ENCODE measurements at regions not wholly inside any gene's neighbourhood (a gene's known extent, or its start where the extent isn't known, plus 50 kb on each side); places are given as distances from the start of the nearest gene placed in this dataset.

DNA sequence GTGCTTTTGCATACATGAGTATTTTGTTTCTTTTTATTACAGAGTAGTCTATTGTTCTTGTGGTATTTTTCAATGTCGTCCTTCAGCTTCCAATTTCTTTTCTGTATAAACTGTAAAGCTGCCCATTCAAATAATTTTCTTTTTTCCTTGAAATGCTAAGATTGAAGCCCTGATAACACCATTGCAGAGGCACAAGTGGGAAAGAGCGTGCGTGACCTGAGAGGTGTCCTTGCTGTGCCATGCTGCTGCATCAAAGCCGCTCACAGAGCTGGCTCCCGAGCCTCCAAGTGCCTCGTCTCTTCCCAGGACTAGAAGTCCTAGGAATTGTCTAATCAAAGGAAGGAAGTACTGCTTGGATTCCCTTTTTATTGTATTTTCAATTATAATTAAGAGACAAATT, 101.9 kb upstream of the PFN2 start:
- TF ChIP-seq SIN3A (IDR thresholded peaks at IDR 0.05; ENCODE audit: borderline replicate concordance, insufficient read depth, low read length) (no peak), POLR2AphosphoS5 (IDR thresholded peaks at IDR 0.05; ENCODE audit: low read depth, low read length) (no peak), TAF1 (IDR thresholded peaks at IDR 0.05; ENCODE audit: borderline replicate concordance, insufficient read depth, low read length) (no peak), FOXP2 (optimal IDR thresholded peaks at IDR 0.05; ENCODE audit: borderline replicate concordance, extremely low read depth, extremely low read length, insufficient read depth) (no peak)
- TF ChIP-seq, protein P1, sequence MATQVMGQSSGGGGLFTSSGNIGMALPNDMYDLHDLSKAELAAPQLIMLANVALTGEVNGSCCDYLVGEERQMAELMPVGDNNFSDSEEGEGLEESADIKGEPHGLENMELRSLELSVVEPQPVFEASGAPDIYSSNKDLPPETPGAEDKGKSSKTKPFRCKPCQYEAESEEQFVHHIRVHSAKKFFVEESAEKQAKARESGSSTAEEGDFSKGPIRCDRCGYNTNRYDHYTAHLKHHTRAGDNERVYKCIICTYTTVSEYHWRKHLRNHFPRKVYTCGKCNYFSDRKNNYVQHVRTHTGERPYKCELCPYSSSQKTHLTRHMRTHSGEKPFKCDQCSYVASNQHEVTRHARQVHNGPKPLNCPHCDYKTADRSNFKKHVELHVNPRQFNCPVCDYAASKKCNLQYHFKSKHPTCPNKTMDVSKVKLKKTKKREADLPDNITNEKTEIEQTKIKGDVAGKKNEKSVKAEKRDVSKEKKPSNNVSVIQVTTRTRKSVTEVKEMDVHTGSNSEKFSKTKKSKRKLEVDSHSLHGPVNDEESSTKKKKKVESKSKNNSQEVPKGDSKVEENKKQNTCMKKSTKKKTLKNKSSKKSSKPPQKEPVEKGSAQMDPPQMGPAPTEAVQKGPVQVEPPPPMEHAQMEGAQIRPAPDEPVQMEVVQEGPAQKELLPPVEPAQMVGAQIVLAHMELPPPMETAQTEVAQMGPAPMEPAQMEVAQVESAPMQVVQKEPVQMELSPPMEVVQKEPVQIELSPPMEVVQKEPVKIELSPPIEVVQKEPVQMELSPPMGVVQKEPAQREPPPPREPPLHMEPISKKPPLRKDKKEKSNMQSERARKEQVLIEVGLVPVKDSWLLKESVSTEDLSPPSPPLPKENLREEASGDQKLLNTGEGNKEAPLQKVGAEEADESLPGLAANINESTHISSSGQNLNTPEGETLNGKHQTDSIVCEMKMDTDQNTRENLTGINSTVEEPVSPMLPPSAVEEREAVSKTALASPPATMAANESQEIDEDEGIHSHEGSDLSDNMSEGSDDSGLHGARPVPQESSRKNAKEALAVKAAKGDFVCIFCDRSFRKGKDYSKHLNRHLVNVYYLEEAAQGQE (IDR thresholded peaks at IDR 0.05; ENCODE audit: insufficient read depth in 1 of 2, low read depth in 2 of 2, low read length in 2 of 2) = no peak

DNA sequence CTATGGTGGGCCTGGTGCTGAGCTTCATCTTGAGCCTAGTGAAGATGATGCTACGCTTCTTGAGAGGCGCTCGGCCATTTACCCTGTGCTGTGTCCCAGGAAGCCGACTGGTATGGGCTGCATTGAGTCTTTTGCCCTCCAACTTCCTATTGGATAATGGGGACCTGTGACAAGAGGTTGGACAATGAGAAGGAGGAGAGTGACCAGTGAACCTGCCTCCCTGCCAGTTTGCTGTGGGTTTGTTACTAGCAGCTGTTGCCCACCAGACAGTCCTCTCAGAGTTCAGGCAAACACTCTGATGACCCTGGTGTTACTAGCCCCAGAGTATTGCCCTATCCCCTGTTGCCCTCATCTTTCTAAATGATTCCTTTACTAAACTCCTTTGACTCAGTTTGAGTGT, 99.6 kb upstream of the PFN2 start:
- TF ChIP-seq FOXP2 (optimal IDR thresholded peaks at IDR 0.05; ENCODE audit: borderline replicate concordance, extremely low read depth, extremely low read length, insufficient read depth) = no peak

DNA sequence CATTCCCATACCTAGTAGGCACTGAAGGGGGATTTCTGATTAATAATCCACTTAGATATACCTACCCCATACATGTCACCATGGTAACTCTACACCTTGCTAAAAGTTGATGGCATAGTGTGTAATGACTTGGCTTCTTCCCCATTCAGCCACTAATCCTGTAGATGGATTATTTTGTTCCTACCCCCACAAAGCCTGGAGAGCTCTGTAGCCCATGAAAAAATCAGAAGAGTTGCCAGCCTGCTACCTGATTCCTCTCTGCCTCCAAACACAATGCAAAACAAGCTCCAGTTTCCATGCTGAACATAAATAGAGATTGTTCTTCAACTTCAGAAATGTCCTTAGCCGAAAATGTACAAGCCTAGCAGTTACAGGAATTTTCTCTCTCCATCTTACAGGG, 98.9 kb upstream of the PFN2 start:
- TF ChIP-seq TAF1 (IDR thresholded peaks at IDR 0.05; ENCODE audit: borderline replicate concordance, insufficient read depth, low read length) = no peak
- no peak for TF ChIP-seq FOXP2 (optimal IDR thresholded peaks at IDR 0.05; ENCODE audit: borderline replicate concordance, extremely low read depth, extremely low read length, insufficient read depth)
- TF ChIP-seq, protein P1 (IDR thresholded peaks at IDR 0.05; ENCODE audit: insufficient read depth in 1 of 2, low read depth in 2 of 2, low read length in 2 of 2) = no peak
- TF ChIP-seq POLR2AphosphoS5 (IDR thresholded peaks at IDR 0.05; ENCODE audit: low read depth, low read length) = no peak
- no peak for TF ChIP-seq SIN3A (IDR thresholded peaks at IDR 0.05; ENCODE audit: borderline replicate concordance, insufficient read depth, low read length)

DNA sequence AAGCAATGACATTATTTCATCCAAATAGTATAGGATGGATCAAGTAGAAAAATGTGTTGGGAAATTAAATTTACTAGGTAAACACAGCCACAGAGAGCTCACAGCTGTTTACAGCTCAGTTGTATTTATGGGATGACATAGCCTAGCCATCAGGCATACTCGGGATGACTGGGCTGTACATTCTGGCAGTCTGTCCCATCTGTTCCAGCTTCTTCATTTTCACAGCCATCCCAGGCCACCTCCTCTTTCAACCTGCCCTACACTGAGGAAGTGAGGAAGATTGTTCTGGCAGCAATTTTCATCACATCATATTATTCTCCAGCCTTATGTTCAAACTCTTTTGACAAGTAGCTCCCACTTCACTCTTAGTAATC, 98.4 kb upstream of the PFN2 start:
- TF ChIP-seq, protein P1 (IDR thresholded peaks at IDR 0.05; ENCODE audit: insufficient read depth in 1 of 2, low read depth in 2 of 2, low read length in 2 of 2) = no peak
- TF ChIP-seq TAF1 (IDR thresholded peaks at IDR 0.05; ENCODE audit: borderline replicate concordance, insufficient read depth, low read length) (no peak), FOXP2 (optimal IDR thresholded peaks at IDR 0.05; ENCODE audit: borderline replicate concordance, extremely low read depth, extremely low read length, insufficient read depth) (no peak), SIN3A (IDR thresholded peaks at IDR 0.05; ENCODE audit: borderline replicate concordance, insufficient read depth, low read length) (no peak), POLR2AphosphoS5 (IDR thresholded peaks at IDR 0.05; ENCODE audit: low read depth, low read length) (no peak)

DNA sequence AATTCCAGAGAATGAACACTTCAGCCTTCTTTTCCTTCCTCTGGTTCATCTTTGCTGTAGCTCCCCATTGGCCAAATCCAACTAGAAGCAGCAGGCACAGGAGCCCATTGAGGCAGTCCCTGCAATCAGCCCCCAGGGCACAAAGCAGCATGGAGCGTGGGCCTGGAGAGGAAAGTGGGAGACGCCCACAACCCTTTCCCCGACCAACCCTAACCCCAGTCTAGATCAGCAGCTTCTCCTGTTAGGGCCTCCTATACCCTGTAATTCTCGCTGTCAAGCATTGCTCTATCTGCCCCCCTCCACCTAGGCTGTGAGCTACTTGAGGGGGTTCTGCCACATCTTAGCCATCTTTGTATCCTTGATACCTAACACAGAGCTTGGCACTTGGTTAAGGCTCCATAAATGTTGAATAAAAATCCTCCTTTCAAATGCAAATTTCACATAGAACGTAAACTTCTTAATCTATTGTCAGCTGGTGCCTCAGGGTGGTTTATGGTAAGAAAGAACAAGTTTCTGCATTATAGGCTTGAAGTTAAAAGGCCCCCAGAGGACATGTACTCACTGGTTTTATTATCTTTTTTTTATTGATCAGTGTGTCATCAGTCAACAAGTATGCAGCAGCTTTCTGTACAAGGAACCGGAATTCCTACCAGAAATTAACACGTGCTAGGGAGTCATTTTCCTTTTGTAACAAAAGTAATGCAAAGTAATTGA, 97.9 kb upstream of the PFN2 start:
- TF ChIP-seq SIN3A (IDR thresholded peaks at IDR 0.05; ENCODE audit: borderline replicate concordance, insufficient read depth, low read length) (no peak), TAF1 (IDR thresholded peaks at IDR 0.05; ENCODE audit: borderline replicate concordance, insufficient read depth, low read length) (no peak), FOXP2 (optimal IDR thresholded peaks at IDR 0.05; ENCODE audit: borderline replicate concordance, extremely low read depth, extremely low read length, insufficient read depth) (no peak), POLR2AphosphoS5 (IDR thresholded peaks at IDR 0.05; ENCODE audit: low read depth, low read length) (no peak)
- TF ChIP-seq, protein P1 (IDR thresholded peaks at IDR 0.05; ENCODE audit: insufficient read depth in 1 of 2, low read depth in 2 of 2, low read length in 2 of 2) = no peak

All from PFSK-1 (cell line).